Cardiac muscle cell (in vitro differentiated cells and primary cell): ENCODE measurements at regions not wholly inside any gene's neighbourhood (a gene's known extent, or its start where the extent isn't known, plus 50 kb on each side); places are given as distances from the start of the nearest gene placed in this dataset.

Experiments
- DNase-seq, 2 donors: peaks; one replicate each; pipeline versions ENCODE4 v3.0.0 to v3.0.0-alpha.2; 2010 to 2017; ENCODE audit warnings: low read depth in 1 of 2, low spot score in 1 of 2
- H3K27ac ChIP-seq: fragments of 200-600 bp; sonication (generic); 2 replicates; pipeline ENCODE4 v1.5.1; 2016
- H3K27me3 ChIP-seq: fragments of 200-600 bp; sonication (generic); 2 replicates; pipeline ENCODE4 v1.6.0; 2016; ENCODE audit warnings: control low read depth
- H3K36me3 ChIP-seq: fragments of 200-600 bp; sonication (generic); 2 replicates; pipeline ENCODE4 v1.5.1; 2016; ENCODE audit warnings: control low read depth
- H3K4me1 ChIP-seq: fragments of 200-600 bp; sonication (generic); 2 replicates; pipeline ENCODE4 v1.8.1; 2017; ENCODE audit warnings: low read depth, mild to moderate bottlenecking, mixed run types
- H3K4me3 ChIP-seq: fragments of 200-600 bp; sonication (generic); 2 replicates; pipeline ENCODE4 v1.5.1; 2016; ENCODE audit warnings: mild to moderate bottlenecking
- H3K9me3 ChIP-seq: fragments of 200-600 bp; sonication (generic); 2 replicates; pipeline ENCODE4 v1.5.1; 2017; ENCODE audit warnings: low read depth, mild to moderate bottlenecking, control low read depth
- TF ChIP-seq, protein P1 (sequence below): IDR thresholded peaks from 2 replicates; pipeline ENCODE4 v1.5.1; 2012; ENCODE audit warnings: low read depth, mild to moderate bottlenecking, low read length

DNA sequence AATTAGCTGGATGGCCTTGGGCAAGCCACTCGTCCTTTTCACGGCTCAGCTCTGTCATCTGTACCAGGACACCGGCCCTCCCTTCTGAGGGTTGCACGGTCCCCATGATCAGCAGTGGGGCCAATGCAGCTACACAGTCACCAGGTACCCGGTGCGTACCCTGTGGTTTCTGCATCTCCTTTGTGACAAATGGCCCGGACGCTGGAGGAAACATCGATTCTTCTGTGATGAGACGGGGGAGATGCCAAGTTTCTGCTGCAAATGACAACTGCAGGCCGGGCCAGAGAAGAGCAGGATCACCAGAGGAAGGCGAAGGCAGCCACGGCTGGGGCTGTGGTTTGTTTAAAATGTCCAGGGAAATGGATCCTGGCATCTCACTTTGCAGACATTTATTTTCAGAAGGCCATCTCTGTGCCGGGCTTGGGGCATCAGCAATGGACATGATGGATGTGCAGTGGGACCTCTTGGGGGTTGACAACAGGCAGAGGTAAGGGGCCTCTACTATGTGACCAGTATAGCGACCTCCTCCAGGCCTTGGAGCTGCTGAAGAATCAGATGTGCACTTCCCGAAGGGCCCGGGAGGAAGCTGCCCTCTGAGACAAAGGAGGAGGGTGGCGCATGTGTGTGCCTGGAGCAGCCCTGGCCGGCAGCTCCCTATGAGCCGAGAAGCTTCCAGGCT is 221.9 kb upstream of the C1orf174 start:
- TF ChIP-seq, protein P1, sequence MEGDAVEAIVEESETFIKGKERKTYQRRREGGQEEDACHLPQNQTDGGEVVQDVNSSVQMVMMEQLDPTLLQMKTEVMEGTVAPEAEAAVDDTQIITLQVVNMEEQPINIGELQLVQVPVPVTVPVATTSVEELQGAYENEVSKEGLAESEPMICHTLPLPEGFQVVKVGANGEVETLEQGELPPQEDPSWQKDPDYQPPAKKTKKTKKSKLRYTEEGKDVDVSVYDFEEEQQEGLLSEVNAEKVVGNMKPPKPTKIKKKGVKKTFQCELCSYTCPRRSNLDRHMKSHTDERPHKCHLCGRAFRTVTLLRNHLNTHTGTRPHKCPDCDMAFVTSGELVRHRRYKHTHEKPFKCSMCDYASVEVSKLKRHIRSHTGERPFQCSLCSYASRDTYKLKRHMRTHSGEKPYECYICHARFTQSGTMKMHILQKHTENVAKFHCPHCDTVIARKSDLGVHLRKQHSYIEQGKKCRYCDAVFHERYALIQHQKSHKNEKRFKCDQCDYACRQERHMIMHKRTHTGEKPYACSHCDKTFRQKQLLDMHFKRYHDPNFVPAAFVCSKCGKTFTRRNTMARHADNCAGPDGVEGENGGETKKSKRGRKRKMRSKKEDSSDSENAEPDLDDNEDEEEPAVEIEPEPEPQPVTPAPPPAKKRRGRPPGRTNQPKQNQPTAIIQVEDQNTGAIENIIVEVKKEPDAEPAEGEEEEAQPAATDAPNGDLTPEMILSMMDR, result no peak
- DNase-seq, result no peak

DNA sequence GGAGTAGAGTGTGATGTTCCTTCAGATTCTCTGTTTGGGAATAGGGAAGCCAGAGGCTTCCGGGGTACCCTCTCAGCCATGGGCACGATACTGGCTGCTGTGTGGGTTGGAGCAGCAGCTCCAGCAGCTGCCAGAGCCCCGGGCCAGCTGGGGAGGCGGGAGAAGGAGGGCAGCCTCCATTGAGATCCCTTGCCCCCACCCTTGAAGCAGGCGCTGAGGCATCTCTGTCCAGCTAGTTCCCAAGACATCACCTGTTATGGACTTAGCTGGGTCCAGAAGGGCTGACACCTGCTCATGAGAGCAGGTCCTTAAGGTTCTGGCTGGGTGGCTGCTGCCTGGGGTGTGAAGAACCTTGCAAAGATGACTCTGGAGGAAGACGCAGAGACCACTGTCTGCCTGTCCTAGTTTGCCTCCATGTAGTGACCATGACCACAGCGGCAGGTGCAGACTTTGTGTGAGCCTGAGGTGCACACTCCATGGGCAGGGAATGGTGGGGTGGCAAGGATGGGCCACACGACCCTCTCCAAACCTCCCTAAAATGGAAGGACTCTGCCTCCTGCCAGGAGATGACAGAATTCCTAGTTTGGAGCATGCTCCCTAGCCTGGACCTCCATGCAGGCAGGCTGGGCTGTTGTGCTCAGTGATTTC is 222.6 kb upstream of the C1orf174 start:
- Histone ChIP-seq H3K27me3 (no peaks in the 10 kb centered on the region), H3K4me1 (no peaks in the 10 kb centered on the region), H3K9me3 (no peaks in the 10 kb centered on the region), H3K4me3 (no peak overlapping the region), H3K27ac (no peak overlapping the region), H3K36me3 (no peaks in the 10 kb centered on the region)
- DNase-seq, result no peak
- TF ChIP-seq, protein P1, result no peak

More for the DNA sequence above, 221.9 kb upstream of the C1orf174 start:
- Histone ChIP-seq H3K9me3 (no peaks in the 10 kb centered on the region), H3K27ac (no peak overlapping the region), H3K36me3 (no peaks in the 10 kb centered on the region), H3K4me1 (no peaks in the 10 kb centered on the region), H3K27me3 (no peaks in the 10 kb centered on the region), H3K4me3 (no peak overlapping the region)

DNA sequence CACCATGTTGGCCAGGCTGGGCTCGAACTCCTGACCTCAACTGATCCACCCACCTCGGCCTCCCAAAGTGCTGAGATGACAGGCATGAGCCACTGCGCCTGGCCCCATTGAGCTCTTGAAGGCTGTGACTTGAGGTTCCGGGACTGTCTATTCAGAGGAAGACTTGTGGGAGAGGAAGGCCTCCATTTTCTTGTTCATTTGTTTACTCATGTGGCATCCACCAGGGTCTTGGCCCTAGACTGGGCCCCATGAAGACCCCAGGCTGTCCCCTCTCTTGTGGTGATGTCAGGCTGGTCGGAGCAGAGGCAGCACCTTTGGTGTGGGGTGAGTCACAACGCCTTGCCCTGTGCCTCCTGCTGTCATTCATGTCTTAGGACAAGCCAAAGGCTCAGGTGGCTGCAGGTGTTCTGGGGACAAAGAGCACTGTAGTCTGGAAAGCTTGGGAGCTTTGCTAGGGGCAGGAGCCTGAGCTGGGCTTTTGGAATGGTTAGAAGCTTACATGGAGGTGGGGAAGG is 224.6 kb upstream of the C1orf174 start:
- Histone ChIP-seq H3K27ac (no peak overlapping the region), H3K4me3 (no peak overlapping the region), H3K36me3 (no peaks in the 10 kb centered on the region), H3K27me3 (no peaks in the 10 kb centered on the region), H3K4me1 (no peaks in the 10 kb centered on the region), H3K9me3 (no peaks in the 10 kb centered on the region)
- TF ChIP-seq, protein P1, result no peak
- no peak for DNase-seq

DNA sequence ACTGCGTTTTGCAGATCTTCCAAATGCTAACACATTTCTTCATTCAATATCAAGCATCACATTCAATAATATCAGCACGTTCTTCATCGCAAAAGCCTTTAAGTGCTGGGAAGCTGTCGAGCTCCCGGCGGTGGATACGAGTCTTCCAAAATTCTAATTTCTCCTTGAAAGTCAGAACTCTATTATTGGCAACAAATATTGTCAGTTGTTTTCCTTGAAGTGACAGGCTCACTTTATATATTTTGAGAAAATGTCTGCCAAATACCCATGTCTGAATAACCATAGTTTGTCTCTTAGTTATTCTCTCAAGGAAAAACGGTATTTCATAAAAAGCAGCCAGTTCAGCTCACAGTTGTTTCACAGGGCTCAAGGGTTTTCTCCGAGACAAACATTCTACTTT is 226.2 kb upstream of the C1orf174 start:
- TF ChIP-seq, protein P1, result no peak
- Histone ChIP-seq H3K27me3 (no peaks in the 10 kb centered on the region), H3K4me1 (no peaks in the 10 kb centered on the region), H3K4me3 (no peak overlapping the region), H3K9me3 (no peaks in the 10 kb centered on the region), H3K27ac (no peak overlapping the region), H3K36me3 (no peaks in the 10 kb centered on the region)
- no peak for DNase-seq

DNA sequence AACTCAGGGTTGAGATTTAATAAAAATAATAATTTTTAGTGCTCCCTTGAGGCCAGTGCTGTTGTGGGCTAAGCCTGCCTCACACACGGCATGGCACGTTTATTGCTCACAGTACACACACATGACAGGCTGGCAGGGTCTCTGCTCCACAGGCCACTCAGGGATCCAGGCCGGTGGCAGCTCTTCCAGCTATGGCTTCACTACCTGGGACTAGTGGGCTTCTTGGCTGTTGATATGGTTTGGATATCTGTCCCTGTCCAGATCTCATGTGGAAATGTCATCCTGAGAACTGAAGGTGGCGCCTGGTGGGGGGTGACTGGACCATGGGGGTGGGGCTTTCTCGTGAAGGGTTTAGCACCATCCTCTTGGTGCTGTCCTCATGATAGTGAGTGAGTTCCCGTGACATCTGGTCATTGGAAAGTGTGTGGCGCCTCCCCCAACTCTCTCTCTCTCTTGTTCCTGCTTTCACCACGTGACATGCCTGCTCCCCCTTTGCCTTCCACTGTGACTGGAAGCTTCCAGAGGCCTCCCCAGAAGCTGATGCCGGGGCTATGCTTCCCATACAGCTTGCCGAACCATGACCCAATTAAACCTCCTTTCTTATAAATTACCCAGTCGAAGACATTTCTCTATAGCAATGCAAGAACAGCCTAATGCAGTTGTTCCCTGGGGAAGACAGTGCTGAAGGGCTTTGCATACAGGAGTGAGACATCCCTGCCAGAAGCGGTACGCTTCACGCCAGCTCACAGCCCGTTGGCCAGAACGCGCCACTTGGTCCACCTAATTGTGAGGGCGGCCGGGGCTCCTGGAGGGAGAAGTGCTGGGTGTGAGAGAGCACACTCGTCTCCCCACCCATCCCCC is 226.9 kb upstream of the C1orf174 start:
- H3K36me3 ChIP-seq, result no peaks in the 10 kb centered on the region
- TF ChIP-seq, protein P1, result no peak
- DNase-seq, result no peak

More for the DNA sequence above, 226.9 kb upstream of the C1orf174 start:
- Histone ChIP-seq H3K4me1 (no peaks in the 10 kb centered on the region), H3K27ac (no peak overlapping the region), H3K27me3 (no peaks in the 10 kb centered on the region), H3K4me3 (no peak overlapping the region), H3K9me3 (no peaks in the 10 kb centered on the region)
